K562 (cell line): ENCODE measurements at regions not wholly inside any gene's neighbourhood (a gene's known extent, or its start where the extent isn't known, plus 50 kb on each side); places are given as distances from the start of the nearest gene placed in this dataset.

ENCODE experiments used
- CREB1 ChIP-seq, 2 experiments: sonication (generic) in 1 of 2; formaldehyde crosslinking in 1 of 2; IDR thresholded peaks; 2 replicates each; pipeline versions ENCODE4 v1.6.1 to v1.8.0; 2012 to 2022; ENCODE audit warnings: inconsistent platforms in 1 of 2, mild to moderate bottlenecking in 1 of 2, missing genetic modification reagents in 1 of 2, moderate library complexity in 1 of 2
- HCFC1 ChIP-seq: IDR thresholded peaks from 2 replicates; pipeline ENCODE4 v1.6.1; 2012; ENCODE audit warnings: low read depth, low read length, improper control_type of control experiment
- RAD21 ChIP-seq, 2 experiments: fragments of 250-450 bp in 1 of 2; fragments of 450-650 bp in 1 of 2; sonication (Bioruptor Pico) in 1 of 2; formaldehyde crosslinking in 1 of 2; IDR thresholded peaks in 1 of 2; conservative IDR thresholded peaks in 1 of 2; 2 replicates each; pipeline versions ENCODE4 v1.4.0 to v1.8.0; 2020 to 2022; ENCODE audit warnings: mild to moderate bottlenecking in 2 of 2, moderate library complexity in 1 of 2
- SETDB1 ChIP-seq: IDR thresholded peaks from one replicate; pipeline ENCODE4 v1.6.1; 2012; ENCODE audit warnings: low read length, control low read depth, inconsistent platforms
- ZBTB40 ChIP-seq, 2 experiments: fragments of 450-650 bp in 1 of 2; sonication (generic) in 1 of 2; formaldehyde crosslinking in 1 of 2; IDR thresholded peaks; 2 replicates each; pipeline versions ENCODE4 v1.7.1 to v1.9.0; 2016 to 2022; ENCODE audit warnings: inconsistent platforms in 1 of 2, mild to moderate bottlenecking in 1 of 2, missing genetic modification reagents in 1 of 2
- ZNF589 ChIP-seq: fragments of 200-800 bp; sonication (Bioruptor generic); IDR thresholded peaks from 2 replicates; pipeline ENCODE4 v1.6.1; 2016; ENCODE audit warnings: low read depth, missing genetic modification characterization, missing compliant biosample characterization
- ZNF668 ChIP-seq: fragments of 250-450 bp; sonication (Bioruptor Pico); IDR thresholded peaks from 2 replicates; pipeline ENCODE4 v1.8.0; 2022; ENCODE audit warnings: mild to moderate bottlenecking, inconsistent platforms
- TF ChIP-seq, protein P1 (sequence below): sonication (generic); formaldehyde crosslinking; IDR thresholded peaks from 2 replicates; pipeline ENCODE4 v1.8.0; 2023; ENCODE audit warnings: missing genetic modification reagents, mild to moderate bottlenecking, borderline replicate concordance

DNA sequence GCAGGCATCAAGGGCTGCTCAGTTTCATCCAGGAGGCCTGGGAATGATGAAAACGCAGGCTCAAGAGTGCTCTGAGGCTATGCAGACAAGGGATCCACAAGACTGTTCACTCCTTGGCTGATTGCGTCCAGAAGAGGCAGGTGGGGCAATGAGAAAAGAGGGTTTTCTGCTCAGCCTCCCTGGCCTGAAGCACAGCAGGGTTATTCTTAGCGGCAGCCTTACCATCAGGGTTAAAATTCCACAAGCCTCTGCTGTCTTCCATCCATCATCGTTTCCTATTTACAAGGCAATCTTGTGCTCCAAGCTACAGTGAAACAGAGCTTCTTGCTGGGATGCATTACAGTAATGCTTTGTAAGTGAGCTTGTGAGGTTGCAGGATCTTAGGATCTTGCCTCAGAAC, 129.4 kb upstream of the SHH start (continued):
- no peak for TF ChIP-seq ZNF668 (CRISPR knock-in tag)
- no peak for TF ChIP-seq ZNF589 (CRISPR knock-in tag)
- no peak for TF ChIP-seq RAD21 (CRISPR knock-in tag; conservative IDR thresholded peaks at IDR 0.05 in 1 of 2, IDR thresholded peaks at IDR 0.05 in 1 of 2)
- no peak for TF ChIP-seq ZBTB40 (IDR thresholded peaks at IDR 0.05)
- TF ChIP-seq ZBTB40 (CRISPR knock-in tag; IDR thresholded peaks at IDR 0.05): no peak
- TF ChIP-seq, protein P1, sequence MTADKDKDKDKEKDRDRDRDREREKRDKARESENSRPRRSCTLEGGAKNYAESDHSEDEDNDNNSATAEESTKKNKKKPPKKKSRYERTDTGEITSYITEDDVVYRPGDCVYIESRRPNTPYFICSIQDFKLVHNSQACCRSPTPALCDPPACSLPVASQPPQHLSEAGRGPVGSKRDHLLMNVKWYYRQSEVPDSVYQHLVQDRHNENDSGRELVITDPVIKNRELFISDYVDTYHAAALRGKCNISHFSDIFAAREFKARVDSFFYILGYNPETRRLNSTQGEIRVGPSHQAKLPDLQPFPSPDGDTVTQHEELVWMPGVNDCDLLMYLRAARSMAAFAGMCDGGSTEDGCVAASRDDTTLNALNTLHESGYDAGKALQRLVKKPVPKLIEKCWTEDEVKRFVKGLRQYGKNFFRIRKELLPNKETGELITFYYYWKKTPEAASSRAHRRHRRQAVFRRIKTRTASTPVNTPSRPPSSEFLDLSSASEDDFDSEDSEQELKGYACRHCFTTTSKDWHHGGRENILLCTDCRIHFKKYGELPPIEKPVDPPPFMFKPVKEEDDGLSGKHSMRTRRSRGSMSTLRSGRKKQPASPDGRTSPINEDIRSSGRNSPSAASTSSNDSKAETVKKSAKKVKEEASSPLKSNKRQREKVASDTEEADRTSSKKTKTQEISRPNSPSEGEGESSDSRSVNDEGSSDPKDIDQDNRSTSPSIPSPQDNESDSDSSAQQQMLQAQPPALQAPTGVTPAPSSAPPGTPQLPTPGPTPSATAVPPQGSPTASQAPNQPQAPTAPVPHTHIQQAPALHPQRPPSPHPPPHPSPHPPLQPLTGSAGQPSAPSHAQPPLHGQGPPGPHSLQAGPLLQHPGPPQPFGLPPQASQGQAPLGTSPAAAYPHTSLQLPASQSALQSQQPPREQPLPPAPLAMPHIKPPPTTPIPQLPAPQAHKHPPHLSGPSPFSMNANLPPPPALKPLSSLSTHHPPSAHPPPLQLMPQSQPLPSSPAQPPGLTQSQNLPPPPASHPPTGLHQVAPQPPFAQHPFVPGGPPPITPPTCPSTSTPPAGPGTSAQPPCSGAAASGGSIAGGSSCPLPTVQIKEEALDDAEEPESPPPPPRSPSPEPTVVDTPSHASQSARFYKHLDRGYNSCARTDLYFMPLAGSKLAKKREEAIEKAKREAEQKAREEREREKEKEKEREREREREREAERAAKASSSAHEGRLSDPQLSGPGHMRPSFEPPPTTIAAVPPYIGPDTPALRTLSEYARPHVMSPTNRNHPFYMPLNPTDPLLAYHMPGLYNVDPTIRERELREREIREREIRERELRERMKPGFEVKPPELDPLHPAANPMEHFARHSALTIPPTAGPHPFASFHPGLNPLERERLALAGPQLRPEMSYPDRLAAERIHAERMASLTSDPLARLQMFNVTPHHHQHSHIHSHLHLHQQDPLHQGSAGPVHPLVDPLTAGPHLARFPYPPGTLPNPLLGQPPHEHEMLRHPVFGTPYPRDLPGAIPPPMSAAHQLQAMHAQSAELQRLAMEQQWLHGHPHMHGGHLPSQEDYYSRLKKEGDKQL: no peak
- TF ChIP-seq SETDB1: no peak
- TF ChIP-seq HCFC1: no peak
- TF ChIP-seq CREB1 (IDR thresholded peaks at IDR 0.05): no peak
- TF ChIP-seq CREB1 (CRISPR knock-in tag; IDR thresholded peaks at IDR 0.05): no peak
